HG03045 (cell line): ENCODE measurements at regions not wholly inside any gene's neighbourhood (a gene's known extent, or its start where the extent isn't known, plus 50 kb on each side); places are given as distances from the start of the nearest gene placed in this dataset.
"Not testable (repeated sequence)": the region's sequence is repeated elsewhere in the genome, so short reads cannot be mapped to it uniquely, and the experiment has no call there.

Source experiments
- ATAC-seq: cut with Tn5 transposase; IDR thresholded peaks from one replicate; pipeline ENCODE4 v1.9.1; 2021; ENCODE audit warnings: mild to moderate bottlenecking, moderate library complexity; ENCODE audit not compliant: unreplicated experiment

DNA sequence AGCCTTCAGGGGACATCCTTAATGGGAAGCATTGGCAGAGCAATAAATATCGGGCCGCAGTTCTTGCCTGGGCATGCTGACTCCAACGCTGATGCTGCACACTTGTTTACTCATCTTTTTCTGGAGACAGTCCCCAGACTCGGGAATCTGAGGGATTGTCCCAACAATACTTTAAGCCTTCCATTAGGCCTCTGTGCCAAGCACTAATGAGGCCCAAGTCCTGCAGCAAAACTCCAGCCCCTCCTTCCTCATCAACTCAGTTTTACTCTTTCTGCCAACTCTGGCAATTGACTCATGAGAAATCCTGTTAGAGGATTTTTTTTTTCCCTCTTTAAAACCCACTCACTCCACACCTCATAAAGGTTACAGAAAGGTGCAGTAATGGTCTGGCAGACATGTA lies 233.4 kb upstream of the PELI2 start:
- ATAC-seq, result no peak

DNA sequence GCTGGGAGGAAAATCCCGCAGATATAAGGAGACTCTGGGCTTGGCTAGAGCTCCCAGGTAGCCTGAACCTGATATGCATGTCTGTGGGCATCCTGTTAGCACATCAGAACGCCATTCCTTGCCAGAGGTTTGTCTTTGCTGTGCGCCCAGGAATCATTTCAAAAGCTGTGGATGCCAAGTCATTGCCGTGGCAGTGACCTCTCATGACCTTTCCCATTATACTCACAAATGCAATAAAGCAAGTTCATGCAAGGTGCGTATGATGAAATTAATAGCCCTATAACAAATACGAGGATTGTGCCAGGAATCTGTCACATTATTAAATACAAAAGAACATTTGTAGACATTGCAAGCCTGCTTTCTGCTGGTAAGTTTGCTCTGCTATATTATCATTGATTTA lies 229.1 kb upstream of the PELI2 start:
- ATAC-seq, result no peak

DNA sequence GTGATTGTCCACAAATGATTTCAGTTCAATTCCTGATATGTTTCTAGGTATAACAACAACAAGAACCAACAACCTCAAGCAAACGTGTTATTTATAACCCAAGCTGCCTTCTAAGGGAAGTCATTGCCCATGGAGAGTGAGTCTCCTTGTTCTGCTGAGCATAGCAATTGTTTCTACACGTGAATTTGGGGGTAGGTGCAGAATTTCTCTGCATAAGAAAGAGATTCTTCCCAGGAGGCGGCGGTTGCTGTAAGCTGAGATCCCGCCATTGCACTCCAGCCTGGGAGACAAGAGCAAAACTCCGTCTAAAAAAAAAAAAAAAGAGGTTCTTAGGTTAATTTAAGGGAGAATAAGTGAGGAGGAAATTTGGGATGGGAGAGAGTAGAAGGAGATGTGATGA lies 226.5 kb upstream of the PELI2 start:
- ATAC-seq, result no peak

DNA sequence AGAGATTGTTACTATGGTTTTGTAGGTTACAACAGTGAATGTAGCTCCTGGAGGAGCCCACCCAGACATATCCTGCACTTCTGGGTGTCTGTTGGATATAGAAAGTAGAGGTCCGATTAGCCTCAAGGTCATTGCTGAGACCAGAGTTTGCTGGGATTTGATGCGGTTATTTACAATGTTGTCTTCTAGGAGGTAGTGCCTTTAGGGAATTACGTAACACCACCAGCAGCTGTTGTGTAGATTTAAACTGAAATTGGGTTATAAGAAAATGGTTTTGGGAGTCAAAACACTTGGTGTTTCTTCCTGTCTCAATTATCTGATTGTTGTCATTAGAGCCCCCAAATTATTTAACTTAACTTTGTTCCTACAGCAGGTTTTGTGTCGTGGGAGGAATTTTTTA lies 225.3 kb upstream of the PELI2 start:
- no peak for ATAC-seq

DNA sequence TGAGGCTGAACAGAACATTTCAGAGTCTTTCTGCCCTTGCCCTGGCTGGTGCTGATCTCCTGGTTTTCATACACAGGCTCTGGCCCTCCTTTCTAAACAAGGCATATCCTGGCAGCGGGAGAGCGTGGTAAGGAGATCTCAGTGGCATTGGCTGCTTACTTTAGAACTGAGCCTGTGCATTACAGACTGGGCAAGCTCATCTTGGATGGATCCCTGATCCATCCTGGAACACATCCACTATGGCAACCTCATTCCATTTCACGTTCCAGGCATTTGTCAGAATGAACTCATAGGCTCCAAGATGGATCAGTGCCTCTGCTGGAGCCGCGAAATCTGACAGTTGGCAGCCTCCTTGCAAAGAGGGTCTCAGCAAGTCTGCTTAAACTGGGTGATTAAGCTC lies 224.5 kb upstream of the PELI2 start:
- ATAC-seq, result no peak

DNA sequence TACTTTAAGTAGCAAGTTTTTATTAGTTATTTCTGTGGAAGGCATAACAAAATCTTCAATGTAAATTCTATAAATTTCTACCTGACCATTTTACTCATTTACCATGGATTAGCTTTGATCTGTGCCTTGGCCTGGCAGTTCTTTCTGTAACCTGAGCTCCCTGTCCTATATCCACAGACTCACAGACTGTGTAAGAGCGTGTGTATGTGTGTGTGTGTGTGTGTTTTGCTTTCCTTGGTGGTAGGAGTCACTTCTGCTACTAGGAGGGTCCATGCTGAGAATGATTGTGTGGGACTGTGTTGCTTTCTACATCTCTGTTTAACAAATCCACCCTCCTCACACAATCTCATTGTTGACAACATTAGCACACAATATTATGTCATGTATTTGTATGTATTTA lies 221.2 kb upstream of the PELI2 start:
- no peak for ATAC-seq

DNA sequence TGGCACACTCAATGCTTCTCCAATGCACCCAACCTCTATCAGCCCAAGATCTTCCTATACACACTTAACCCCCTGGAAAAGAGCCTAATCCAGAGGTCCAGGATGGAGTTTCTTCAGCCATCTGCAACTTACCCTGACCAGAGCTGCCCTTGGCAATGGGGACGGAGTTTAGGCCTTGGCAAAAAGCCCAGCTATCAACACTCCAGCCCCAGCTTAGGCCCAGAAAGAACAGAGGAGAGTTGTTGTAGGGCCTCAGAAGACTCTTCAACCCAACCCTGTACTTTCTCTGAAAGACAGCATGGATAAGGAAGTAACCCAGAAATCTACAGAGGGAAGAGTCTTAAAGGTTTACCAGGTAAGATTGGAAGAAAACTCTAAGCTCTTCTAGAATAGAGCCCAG lies 219.3 kb upstream of the PELI2 start:
- ATAC-seq, result no peak

DNA sequence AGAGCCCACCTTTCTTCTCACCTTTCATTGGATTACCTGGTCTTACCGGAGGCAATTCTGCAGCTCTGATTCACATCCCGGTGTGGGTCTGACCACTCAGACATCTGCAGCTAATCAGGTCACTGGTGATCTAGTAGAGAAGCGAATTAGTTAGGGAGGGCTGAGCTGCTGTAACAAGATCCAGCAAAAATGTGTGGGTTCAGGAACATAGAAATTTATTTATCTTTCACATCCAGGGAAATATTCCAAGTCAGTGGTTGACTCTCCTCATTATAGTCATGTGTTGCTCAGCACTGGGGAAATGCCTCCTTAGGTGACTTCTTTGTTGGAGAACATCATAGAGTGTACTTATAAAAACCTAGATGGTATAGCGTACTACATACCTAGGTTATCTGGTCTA lies 218.7 kb upstream of the PELI2 start:
- no peak for ATAC-seq

DNA sequence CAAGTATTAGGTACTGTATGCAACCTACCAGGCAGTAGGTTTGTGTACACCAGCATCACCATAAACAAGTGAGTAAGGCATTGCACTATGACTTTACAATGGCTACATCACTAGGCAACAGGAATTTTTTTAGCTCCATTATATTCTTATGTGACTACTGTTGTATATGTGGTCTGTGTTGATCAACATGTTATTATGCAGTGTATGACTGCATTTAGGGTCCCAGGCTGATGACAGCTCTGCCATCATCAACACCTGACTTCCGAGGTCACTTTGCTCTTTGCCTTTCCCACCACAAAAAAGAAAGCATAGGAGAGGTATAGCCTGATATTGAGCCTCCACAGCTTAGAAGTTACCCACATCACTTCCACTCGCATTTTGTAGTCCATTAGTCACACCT lies 217.5 kb upstream of the PELI2 start:
- no peak for ATAC-seq

DNA sequence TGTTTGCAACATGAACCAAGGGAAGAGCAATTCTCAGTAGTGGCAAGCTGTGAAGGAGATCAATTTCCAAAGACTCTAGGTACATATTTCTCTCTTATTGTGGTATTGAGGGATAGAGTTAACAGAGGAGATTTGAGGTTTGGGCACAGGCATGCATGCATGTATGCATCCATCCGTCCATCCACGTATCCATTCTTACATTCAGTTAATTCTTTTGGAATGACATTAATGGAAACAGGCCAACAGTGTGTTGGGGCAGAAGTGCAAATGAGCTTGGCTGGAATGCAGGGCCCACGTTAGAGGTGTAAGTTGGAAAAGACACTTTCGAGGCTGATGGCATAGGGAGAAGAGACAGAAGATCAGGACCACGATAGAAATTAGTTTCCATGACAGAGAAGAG lies 216.9 kb upstream of the PELI2 start:
- ATAC-seq, result no peak

DNA sequence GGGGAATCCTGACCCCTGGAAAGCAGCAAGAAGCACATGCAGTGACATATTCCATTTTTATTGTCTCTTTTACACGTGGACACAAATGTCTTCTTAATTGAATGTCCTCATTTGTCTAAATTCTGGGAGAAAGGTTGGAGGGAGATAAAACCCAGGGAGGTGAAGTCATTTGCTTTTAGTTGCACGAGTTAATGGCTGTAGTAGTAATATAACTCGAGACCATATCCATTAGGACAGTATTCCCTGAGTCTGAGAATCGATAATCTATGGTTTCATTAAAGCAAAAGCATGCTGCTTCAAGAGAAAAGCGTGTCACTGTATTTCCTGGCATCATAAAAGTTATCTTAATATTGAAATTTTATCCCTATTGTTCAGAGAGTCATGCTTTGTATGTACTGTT lies 216.0 kb upstream of the PELI2 start:
- no peak for ATAC-seq

DNA sequence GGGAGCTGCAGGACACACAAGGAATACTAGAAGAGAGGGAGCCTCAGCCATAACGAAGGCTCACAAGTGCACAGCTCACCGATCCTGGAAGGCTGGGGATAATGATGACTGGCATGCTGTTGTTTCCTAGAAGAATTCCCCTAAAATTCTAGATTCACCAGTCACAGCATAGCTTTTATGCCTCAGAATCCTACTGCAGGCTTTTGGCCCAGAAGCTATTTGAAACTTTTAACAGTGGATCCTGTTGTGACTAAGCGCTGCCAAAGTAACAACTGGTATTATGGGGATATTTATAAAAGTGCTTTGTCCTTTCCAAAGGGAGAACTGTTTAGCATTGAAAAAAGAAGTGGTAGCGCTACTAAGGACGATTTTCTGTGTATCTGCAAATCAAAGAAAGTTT lies 214.1 kb upstream of the PELI2 start:
- ATAC-seq, result no peak

DNA sequence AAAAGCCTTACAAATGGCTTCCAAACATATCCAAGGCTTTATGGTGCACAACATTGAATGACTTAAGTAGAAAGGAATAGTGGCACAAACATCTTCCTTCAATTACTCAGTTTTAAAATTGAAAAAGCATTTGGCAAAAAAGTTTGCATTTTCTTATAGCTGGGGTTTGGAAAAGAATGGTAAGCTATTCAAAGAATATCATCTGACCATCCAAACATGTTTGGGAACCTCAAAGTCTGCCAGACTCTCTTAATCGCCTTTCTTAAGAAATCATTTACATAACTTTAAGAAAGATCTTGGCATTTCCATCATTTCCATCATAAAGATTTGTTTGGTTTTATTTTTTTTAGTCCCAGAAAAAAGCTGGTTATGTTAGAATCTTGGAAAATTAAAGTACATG lies 210.1 kb upstream of the PELI2 start:
- ATAC-seq, result no peak

DNA sequence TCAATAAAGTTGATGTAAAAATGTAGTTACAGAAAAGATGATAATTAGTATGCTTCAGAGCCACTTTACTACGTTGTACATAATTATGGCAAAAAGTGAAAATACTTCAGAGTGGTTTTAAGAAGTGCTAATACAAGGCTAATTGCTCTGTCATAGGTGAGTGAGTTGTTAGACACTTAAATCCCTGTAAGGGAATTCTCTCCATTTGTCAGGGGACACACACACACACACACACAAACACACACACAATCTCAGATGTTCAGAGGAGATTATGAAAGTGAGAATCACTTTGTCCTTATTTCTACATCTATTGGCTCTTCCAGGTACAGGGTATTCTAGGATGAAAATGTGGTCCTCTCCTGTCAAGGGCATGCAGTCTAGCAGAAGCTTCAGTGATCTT lies 208.3 kb upstream of the PELI2 start:
- no peak for ATAC-seq

DNA sequence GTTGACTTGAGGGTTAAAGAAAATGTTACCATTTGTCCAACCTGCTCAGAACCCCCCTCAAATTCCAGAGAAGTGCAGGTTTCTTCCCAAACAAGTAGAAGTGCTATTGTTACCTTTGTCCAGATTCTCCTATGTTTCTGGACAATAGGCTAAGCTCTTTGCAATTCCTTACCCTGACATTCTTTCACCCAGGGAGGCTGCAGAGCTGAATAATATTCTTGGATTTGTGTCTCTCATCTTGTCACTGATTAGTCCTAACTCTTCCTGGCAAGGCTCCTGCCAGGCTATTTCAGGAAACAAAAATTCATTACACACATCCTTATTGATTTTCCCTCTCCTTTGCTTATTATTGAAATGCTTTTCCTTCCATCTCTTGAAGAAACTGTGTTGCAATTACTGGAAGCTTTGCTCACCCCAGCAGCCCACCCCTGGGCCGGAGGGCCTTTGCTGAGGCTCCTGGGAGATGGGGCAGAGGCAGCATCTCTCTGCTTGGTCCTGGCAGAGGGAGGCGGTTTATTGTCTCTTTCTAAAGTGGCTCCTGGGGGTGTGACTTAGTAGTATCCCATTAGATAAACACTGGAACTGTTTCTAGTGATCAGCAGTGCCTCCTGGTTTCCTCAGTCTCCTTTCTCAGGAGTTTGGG lies 207.5 kb upstream of the PELI2 start:
- ATAC-seq, result no peak

DNA sequence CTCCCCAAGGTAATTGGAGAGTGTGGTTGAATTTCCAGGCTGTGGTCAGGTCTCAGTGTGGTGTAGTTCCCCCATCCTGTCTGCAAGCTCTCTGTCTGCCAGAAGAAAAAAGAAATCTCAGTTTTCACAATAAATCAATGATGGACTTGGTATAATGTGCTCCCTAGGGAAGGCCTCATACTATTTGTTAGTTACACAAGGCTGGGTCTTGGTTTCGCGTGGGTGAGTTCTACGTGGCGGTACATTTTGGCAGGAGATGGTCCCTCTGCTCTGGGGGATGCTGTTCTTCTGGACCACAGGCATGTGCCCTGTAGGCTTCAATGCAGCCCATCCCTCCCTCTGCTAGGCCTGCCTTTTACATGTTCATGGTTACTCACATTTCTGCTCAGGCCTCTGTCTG lies 206.4 kb upstream of the PELI2 start:
- ATAC-seq, result no peak

DNA sequence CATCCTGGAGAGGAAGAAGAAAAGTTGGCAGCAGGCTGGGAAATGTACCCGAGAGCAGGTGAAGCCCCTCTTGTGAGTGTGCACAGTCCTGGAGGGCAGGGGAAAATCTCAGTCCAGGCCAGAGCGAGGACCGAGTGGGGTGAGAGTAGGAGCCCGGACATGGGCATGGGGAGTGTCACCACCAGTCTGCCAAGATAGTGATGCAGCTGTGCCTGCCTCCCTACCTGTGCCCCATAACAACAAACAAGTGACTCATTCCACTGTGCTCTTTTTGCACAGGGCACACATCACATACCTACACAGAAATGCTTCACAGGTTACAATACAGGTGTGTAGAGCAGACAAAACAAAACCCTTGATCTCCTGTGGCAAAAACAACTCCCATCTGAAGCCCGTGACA lies 205.9 kb upstream of the PELI2 start:
- no peak for ATAC-seq

DNA sequence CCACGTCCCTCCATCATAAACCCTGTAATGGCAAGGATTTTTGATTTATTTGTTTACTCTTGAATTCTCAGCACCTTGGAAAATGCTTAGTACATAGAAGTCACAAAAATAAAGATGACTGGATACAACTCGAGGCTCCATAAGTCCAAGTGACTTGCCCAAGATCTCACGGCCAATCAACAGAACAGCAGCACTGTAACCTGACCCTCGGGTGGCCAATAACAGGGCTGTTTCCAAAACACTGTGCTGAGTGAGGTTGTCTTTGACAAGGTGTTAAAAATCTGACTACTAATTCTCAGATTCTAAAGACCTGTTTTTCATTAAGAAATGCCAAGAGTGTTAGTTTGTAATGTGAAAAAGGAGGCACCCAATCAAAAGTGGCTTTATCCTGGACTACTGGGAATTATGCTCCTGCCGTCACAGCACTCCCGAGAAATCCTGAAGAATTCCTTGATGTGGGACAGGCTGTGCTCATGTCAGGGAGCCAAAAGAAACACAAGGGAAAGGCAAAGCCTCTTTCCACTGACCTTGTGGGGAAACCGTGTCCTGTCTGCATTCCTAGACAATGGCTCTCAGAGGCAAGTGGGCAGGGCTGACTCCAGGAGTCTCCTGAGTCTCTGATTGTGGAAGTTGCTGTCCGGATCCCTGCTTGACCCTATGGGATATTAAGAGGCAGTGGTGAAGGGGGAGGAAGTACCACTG lies 204.7 kb upstream of the PELI2 start:
- ATAC-seq, result no peak

DNA sequence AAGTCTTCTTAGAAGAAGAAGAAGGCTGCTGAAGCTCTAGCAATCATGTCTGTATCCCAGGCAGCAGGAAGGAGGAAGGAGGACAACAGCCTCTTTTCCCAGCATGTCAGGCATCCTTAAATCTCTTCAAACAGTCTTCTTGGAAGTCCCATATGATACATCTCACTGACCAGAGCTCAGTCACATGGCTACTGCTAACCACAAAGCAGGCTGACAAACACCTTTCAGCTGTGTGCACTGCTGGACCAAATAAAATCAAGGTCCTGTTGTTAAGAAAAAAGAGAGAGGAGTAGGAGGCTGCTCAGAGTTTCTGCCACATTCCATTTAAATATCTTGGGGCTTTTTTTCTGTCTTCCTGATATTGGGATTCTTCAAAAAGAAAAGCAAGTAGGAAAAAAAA lies 203.4 kb upstream of the PELI2 start:
- no peak for ATAC-seq

DNA sequence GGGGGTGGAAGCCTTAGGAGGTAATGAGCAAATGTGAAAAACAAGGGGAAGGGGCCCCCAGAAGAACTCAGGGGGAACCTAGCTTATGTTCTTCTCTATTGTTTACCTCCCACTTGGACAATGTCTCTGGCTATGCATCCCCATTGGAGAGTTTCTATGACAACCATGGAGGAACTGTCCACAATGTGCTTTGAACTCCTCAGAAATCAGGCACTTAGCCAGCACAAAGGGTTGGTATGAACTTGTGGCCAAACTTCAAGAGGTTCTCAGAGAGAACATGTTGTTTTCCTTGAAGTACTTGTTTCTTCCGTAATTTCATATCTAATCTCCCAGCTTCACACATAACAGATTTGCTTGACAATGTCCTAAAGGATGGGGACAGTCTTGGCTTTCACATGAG lies 202.8 kb upstream of the PELI2 start:
- no peak for ATAC-seq

DNA sequence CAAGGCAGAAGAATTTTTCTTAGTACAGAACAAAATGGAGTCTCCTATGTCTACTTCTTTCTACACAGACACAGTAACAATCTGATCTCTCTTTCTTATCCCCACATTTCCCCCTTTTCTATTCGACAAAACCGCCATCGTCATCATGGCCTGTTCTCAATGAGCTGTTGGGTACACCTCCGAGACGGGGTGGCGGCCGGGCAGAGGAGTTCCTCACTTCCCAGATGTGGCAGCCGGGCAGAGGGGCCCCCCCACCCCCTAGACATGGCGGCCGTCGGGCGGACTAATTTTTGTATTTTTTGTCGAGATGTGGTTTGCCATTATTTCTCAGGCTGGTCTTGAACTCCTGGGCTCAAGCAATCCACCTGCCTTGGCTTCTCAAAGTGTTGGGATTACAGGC lies 198.4 kb upstream of the PELI2 start:
- ATAC-seq, result not testable (repeated sequence)

DNA sequence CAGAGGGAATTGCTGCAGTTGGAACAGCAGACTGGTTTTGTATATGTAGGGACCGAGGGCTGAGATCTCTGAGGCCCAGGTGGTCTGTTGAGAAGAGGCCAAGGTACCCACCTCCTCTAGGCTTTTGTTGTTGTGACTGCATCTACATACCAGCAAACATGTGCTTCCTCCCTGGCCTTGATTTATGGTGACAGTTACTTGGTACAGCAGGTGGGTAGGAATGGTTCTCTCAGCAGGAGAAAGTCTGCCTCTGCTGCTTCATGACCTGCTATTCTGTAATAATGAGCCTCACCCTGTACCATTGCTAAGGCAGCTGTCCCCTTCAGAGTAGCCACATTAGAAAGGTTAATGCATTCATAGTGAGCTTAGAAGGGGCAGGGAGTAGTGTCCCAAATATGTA lies 196.7 kb upstream of the PELI2 start:
- no peak for ATAC-seq

DNA sequence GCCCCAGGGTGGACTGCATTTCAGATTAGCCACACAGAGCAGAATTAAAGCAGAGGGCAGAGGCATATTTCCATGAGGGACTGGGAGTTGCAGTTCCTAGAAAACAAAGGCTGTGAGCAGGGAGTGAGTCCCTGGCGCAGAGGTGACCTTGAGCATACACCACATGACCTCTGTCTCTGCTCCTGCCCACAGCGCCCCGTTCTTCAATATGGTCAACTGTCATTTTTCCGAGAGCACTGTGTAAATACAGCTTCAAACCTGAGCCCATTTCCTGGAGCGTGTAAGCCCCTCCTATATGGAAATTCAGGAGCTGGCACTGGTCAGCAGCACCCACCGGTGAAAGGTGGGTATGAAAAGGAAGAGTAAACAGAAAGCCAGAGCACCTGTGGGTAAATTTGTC lies 192.2 kb upstream of the PELI2 start:
- no peak for ATAC-seq
